Neural crest cell (in vitro differentiated cells): ENCODE measurements at regions not wholly inside any gene's neighbourhood (a gene's known extent, or its start where the extent isn't known, plus 50 kb on each side); places are given as distances from the start of the nearest gene placed in this dataset.

Experiments used
- DNase-seq: peaks from one replicate; pipeline ENCODE4 v3.0.0; 2021; ENCODE audit warnings: low read depth, mixed read lengths, low spot score
- H3K27ac Mint-ChIP-seq: one replicate; pipeline ENCODE4 v1.8.0; 2021; ENCODE audit warnings: mild to moderate bottlenecking, mixed read lengths; ENCODE audit not compliant: unreplicated experiment
- H3K27me3 Mint-ChIP-seq: 2 replicates; pipeline ENCODE4 v1.8.0; 2021; ENCODE audit warnings: low read depth, mild to moderate bottlenecking, mixed read lengths
- H3K36me3 Mint-ChIP-seq: 2 replicates; pipeline ENCODE4 v1.8.0; 2021; ENCODE audit warnings: low read depth, mild to moderate bottlenecking, mixed read lengths
- H3K4me1 Mint-ChIP-seq: 2 replicates; pipeline ENCODE4 v1.8.0; 2021; ENCODE audit warnings: mixed read lengths
- H3K4me3 Mint-ChIP-seq: one replicate; pipeline ENCODE4 v1.8.0; 2021; ENCODE audit warnings: mild to moderate bottlenecking, mixed read lengths
- H3K9me3 Mint-ChIP-seq: 2 replicates; pipeline ENCODE4 v1.8.0; 2021; ENCODE audit warnings: mixed read lengths
- TF ChIP-seq, protein P1 (sequence below): fragments of 200-600 bp; sonication (generic); conservative IDR thresholded peaks from 2 replicates; pipeline ENCODE4 v1.5.0; 2021; ENCODE audit warnings: antibody characterized with exemption, mild to moderate bottlenecking

DNA sequence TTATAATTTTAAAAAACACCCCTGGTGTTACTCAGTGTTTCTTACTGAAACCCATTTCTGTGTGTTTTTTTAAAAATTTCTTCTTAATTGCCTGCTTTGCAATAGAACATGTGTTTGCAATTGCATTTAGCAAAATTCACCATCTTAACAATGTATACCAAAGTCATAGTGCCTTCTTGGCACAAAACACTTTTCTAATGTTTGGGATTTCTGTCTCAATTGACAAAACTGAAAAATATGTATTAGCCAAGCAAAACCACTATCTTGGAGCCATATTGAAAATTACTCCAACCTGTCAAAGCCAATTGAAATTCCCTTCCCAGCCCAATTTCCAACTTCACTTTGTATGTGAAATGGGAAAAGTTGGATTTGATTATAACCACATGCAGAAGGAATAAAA is 88.4 kb upstream of the RSPO3 start:
- no peak for DNase-seq
- Mint-ChIP-seq H3K9me3 (no peaks in the 10 kb centered on the region), H3K27ac (no peak overlapping the region), H3K4me1 (no peaks in the 10 kb centered on the region), H3K4me3 (no peak overlapping the region), H3K36me3 (no peaks in the 10 kb centered on the region), H3K27me3 (no peaks in the 10 kb centered on the region)
- TF ChIP-seq, protein P1, sequence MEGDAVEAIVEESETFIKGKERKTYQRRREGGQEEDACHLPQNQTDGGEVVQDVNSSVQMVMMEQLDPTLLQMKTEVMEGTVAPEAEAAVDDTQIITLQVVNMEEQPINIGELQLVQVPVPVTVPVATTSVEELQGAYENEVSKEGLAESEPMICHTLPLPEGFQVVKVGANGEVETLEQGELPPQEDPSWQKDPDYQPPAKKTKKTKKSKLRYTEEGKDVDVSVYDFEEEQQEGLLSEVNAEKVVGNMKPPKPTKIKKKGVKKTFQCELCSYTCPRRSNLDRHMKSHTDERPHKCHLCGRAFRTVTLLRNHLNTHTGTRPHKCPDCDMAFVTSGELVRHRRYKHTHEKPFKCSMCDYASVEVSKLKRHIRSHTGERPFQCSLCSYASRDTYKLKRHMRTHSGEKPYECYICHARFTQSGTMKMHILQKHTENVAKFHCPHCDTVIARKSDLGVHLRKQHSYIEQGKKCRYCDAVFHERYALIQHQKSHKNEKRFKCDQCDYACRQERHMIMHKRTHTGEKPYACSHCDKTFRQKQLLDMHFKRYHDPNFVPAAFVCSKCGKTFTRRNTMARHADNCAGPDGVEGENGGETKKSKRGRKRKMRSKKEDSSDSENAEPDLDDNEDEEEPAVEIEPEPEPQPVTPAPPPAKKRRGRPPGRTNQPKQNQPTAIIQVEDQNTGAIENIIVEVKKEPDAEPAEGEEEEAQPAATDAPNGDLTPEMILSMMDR = no peak

DNA sequence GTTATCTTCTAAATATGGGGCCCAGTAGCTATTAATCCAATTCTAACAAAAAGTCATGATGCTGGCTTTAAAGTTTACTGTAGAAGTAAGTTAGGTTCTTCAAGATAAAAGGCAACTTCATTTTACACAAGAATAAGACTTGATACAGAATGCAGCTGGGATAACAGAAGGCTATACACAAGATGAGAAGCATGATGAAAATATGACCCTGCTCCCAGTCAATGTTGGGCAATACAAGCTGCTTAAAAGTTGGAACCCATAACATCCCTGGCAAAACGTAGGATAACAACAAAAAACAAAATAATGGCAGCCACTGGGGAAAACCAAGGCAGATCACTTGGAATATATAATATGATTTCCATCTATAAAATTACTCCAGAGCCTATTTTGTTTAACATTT is 87.6 kb upstream of the RSPO3 start:
- Mint-ChIP-seq H3K27ac (no peak overlapping the region), H3K27me3 (no peaks in the 10 kb centered on the region), H3K4me3 (no peak overlapping the region), H3K9me3 (no peaks in the 10 kb centered on the region), H3K36me3 (no peaks in the 10 kb centered on the region), H3K4me1 (no peaks in the 10 kb centered on the region)
- TF ChIP-seq, protein P1 = no peak
- no peak for DNase-seq

DNA sequence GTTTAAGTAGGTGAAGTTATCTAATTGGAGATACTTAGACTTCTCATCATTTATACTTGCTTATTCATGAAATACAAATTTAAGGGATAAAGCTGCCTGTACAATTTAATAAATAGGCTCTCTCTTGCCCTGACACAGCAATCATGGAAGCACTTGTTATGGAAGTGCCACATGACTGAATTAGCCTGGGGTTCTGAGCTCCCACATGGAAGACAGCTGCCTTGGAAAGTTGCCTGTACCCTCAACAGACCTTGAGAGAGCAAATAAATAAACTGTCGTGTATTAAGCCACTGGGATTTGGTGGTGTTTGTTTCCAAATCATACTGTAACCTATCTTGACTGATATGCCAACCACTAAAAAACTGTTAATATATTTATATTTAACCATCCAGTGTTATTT is 87.0 kb upstream of the RSPO3 start:
- Mint-ChIP-seq H3K9me3 (no peaks in the 10 kb centered on the region), H3K27me3 (no peaks in the 10 kb centered on the region), H3K4me3 (no peak overlapping the region), H3K4me1 (no peaks in the 10 kb centered on the region), H3K27ac (no peak overlapping the region), H3K36me3 (no peaks in the 10 kb centered on the region)
- TF ChIP-seq, protein P1 = no peak
- no peak for DNase-seq

DNA sequence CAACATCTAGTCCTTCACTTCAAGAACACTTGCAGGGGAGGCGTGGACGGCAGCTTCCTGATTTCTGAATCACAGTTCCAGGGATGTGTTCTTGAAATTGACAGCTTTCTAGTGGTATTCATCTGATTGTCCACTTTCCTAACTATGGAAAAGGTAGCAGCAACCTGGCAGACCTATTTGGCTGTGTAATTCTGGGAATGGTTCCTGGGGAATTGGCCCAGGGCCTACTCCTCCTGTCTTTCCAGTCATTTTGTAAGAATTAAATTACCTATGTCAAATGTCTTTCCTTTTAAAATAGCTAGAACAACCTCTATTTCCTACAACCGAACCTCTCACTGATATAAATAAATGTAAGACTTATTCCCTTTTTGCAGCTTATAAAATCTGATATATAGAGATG is 85.5 kb upstream of the RSPO3 start:
- no peak for DNase-seq
- TF ChIP-seq, protein P1 = no peak

DNA sequence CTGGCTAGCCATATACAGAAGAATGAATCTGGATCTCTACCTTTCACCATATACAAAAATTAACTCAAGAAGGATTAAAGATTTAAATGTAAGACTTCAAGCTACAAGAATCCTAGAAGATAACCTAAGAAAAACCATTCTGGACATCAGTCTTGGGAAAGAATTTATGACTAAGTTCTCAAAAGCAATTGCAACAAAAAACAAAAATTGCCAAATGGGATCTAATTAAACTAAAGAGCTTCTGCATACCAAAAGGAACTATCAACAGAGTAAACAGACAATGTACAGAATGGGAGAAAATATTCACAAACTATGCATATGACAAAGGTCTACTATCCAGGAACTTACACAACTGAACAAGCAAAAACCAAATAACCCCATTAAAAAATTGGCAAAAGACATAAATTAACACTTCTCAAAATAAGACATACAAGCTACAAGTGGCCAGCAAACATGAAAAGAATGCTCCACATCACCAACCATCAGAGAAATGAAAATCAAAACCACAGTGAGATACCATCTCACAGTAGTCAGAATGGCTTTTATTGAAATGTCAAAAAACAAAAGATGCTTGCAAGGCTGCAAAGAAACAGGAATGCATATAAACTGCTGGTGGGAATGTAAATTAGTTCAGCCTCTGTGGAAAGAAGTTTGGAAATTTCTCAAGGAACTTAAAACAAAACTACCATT is 66.8 kb upstream of the RSPO3 start:
- Mint-ChIP-seq H3K27ac (no peak overlapping the region), H3K27me3 (no peaks in the 10 kb centered on the region), H3K4me1 (no peaks in the 10 kb centered on the region), H3K36me3 (peaks cover 5% of the 10 kb centered on the region), H3K9me3 (peaks cover 13% of the 10 kb centered on the region), H3K4me3 (no peak overlapping the region)
- no peak for DNase-seq
- TF ChIP-seq, protein P1 = no peak

More for the DNA sequence above, 85.5 kb upstream of the RSPO3 start:
- Mint-ChIP-seq H3K9me3 (no peaks in the 10 kb centered on the region), H3K27ac (no peak overlapping the region), H3K4me1 (no peaks in the 10 kb centered on the region), H3K27me3 (no peaks in the 10 kb centered on the region), H3K36me3 (no peaks in the 10 kb centered on the region), H3K4me3 (no peak overlapping the region)
